ENCODE measurements at regions not wholly inside any gene's neighbourhood (a gene's known extent, or its start where the extent isn't known, plus 50 kb on each side); places are given as distances from the start of the nearest gene placed in this dataset.

DNA sequence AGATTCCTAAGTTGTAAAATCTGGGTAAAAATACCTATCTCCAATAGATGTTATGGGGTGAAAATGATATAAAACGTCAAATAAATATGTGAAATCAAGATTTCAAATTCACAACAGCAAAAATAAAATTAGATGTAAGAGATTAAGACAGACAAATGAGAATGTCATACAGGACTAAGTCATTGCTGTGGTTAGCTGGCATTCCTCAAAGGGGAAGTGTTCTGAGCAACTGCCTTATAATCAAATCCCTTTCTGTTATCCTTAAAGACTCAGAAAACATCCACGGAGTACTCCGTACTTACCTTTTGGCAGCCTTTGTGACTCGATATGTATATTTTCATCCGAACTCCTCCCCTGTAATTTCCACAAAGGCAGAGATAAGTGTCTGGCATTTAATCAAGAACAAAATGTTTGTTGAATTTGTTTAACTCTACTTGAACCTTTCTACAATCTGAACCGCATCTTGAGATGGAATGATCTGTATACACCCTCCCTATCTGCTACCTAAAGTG lies 559.6 kb downstream of the GATA3 start:
- TF ChIP-seq EZH2phosphoT487 (IDR thresholded peaks at IDR 0.05; ENCODE audit: insufficient read depth, low read depth): no peak
- no peak for TF ChIP-seq EZH2 (IDR thresholded peaks at IDR 0.05; ENCODE audit: insufficient read depth, poor library complexity, severe bottlenecking)
